ENCODE measurements at regions not wholly inside any gene's neighbourhood (a gene's known extent, or its start where the extent isn't known, plus 50 kb on each side); places are given as distances from the start of the nearest gene placed in this dataset.
"Not testable (repeated sequence)": the region's sequence is repeated elsewhere in the genome, so short reads cannot be mapped to it uniquely, and the experiment has no call there.

DNA sequence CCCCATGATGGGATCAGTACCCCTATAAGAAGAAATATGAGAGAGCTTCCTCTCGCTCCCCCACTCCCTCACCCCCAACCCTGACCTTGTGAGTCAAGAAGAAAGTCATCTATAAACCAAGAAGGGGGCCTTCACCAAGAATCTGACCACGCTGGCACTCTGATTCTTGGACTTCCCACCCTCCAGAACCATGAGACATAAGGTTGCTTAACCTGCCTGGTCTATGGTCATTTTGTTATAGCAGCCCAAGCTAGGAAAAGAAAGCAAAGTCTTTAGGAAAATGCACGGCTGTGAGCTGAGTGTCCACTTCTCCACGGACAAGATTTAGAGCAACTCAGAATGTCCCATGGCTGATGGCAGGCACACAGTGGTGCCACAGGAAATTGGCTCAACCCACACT, 333.5 kb downstream of the SOX9 start:
- no peak overlapping the region for H3K4me3 ChIP-seq
- no peak overlapping the region for H3K27ac ChIP-seq

DNA sequence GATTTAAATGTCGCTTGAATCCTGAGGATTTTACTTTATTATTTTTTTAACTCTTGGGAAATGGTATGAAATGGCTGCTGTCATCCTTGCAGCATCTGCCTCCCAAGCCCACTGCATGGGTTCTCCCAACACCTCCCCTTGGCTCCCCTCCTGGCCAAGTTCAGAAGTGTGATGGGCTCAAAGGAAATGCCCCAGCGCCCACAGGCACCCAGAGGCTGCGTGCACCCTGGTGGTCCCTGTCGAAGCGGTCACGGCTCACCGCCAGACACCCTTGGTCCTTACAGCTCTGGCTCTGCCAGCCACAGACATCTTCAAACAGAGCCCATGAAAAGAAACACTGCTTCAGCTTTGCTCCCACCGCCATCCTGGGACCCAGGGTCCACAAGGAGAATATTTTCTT, 334.7 kb downstream of the SOX9 start:
- H3K4me3 ChIP-seq = no peak overlapping the region
- H3K27ac ChIP-seq = no peak overlapping the region

DNA sequence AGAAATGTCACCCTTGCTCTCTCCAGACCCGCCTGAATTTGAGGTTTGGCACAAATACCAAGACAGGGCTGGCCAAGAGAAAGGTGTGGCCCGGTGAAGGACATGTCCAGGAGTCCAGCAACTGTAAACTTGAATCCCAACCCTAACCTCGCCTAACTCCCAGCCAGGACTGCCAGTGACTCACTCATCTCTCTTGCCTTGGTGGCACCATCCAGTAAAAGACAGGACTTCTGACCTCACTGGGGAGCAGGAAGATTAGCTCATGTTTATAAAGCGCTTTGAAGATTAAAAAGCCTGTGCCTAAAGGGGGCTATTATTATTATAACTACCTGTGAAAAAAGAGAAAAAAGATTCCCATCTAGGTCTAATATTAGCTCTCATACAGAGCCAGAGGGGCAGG, 335.3 kb downstream of the SOX9 start:
- Histone ChIP-seq H3K27ac (no peak overlapping the region), H3K4me3 (no peak overlapping the region)

DNA sequence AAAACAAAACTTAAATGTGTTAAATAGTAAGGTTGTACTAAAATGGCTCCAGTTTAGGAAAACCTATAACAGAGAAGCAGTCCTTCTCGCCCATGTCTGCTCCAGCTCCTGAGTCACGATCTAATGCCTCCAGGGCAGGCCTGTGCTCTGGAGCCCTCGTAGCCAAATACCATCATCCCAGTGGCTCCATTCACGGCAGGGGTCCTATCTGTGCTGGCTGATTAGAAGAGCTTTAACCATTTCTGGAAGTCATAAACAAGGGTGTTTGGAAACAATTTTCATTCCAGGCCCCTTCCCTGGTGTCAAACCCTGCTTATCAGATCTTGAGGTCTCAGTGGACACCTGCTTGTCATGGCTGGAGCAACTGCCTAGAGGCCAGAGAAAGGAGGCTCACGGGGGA, 336.9 kb downstream of the SOX9 start:
- no peak overlapping the region for H3K27ac ChIP-seq
- H3K4me3 ChIP-seq = no peak overlapping the region

DNA sequence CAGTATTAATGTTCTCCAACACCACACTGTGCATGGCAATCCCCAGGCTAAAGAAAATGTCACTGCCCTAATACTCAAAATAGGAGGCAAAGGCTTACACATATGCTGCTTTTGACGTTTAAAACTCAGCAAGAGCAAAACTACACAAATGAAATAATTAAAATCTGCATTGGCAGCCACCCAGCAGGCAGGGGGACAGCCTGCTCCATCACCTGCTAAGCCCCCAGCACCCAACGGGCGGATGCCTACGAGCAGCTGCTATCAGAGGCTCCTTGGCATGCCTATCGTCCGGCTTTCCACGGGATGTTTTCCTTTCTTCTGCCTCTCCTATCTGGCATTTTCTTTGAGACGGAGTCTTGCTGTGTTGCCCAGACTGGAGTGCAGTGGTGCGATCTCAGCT, 337.5 kb downstream of the SOX9 start:
- no peak overlapping the region for H3K27ac ChIP-seq
- H3K4me3 ChIP-seq = no peak overlapping the region

DNA sequence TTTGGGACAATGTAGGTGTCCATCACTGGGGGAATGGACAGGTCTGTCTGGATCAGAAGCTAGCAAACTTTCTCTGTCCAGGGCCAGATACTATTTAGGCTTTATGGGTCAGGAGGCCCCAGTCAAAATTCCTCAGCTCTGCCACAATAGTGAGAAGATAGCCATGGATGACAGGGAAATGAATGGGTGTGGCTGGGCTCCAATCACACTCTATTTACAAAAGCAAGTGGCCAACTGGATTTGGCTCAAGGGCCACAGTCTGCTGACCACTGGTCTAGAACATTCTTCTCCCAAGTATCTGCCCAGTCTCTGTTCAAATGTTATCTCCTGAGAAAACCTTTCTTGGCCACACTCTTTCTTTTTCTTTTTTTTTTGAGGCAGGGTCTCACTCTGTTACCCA, 339.9 kb downstream of the SOX9 start:
- Histone ChIP-seq H3K27ac (no peak overlapping the region), H3K4me3 (no peak overlapping the region)

DNA sequence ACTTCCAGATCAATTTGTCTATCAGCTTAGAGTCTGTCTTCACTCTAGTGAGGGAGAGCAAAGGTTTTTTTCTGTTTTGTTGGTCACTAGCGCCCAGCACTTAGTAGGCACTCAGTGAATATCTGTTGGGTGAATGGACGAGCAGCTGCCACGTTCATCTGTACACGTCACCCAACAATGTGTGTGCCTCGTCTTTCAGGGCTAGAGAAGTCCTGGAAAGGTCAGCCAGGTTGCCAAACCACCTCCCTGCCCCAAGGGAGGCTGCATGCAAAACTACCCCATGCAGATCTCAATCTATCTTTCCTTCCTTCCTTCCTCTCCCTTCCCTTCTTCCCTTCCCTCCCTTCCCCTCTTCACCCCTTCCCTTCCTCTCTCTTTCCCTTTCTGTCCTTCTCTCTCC, 340.9 kb downstream of the SOX9 start:
- H3K27ac ChIP-seq = peak overlapping the region in 1 of 21 experiments; percentile 16

DNA sequence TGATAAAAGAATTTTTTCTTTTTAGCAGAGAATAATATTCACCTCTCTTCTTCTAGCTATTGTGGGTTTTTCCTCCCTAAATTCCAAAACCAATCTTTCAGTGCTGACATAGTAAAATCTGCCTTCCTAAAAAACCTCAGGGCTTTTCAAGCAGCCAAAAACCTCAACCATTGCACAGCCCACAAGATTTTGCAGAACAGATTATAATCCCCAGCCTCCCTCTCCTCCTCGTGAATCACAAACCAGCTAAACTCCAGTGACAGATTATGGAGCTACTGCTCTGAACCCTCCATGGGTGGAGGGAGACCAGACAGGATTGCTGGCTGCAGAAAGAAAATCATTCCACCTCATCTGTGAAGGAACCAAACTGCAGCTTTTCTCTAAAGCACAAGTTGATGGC, 341.6 kb downstream of the SOX9 start:
- Histone ChIP-seq H3K4me3 (no peak overlapping the region), H3K27ac (peak overlapping the region in 1 of 21 experiments; percentile 22)

More for the DNA sequence above, 340.9 kb downstream of the SOX9 start:
- no peak overlapping the region for H3K4me3 ChIP-seq

DNA sequence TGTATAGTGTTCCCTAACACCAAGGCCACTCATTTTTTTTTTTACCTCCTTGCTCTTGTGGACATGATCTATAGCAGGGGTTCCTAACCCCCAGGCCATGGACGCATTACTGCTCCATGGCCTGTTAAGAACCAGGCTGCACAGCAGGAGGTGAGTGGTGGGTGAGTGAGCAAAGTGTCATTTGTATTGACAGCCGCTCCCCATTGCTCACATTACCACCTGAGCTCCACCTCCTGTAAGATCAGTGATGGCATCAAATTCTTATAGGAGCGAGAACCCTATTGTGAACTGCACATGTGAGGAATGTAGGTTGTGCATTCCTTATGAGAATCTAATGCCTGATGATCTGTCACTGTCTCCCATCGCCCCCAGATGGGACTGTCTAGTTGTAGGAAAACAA, 342.0 kb downstream of the SOX9 start:
- Histone ChIP-seq H3K4me3 (no peak overlapping the region), H3K27ac (peak overlapping the region in 1 of 21 experiments; percentile 22)

DNA sequence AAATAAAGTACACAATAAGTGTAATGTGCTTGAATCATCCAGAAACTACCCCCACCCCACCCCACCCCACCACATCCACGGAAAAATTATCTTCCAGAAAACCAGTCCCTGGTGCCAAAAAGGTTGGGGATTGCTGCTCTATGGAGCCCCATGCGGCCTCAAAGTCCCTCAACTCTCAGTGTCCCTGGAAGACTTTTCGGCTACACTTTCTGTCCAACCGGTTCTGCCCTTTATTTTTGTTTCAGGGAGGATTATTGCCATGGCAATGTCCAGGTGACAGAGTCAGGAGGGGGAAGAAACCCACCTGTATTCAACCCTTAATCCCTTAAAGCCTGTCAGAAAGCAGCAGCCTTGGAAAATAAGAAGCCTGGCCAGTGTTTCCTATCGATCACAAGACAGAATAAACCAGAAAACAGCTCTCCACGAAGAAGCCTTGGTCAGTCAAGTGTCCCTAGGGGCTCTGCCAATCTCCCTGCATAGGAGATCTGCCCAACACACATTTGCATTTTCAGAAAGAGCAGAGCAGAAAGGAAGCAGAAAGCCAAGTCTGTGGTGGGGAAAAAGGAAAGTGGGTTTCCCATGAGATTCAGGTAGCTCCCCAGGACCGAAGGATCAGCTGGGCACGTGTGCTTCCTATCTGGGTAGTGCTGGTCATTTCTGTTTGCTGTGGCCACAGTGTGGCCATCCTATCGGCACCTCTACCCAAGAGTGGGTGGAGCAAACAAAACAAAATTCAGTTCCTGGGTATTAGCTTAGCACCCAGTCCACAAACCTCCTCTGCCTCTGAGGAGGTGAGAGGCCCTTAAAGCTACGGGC, 342.7 kb downstream of the SOX9 start:
- Histone ChIP-seq H3K27ac (peak overlapping the region in 2 of 21 experiments; percentile 5 to 17), H3K4me3 (no peak overlapping the region)

DNA sequence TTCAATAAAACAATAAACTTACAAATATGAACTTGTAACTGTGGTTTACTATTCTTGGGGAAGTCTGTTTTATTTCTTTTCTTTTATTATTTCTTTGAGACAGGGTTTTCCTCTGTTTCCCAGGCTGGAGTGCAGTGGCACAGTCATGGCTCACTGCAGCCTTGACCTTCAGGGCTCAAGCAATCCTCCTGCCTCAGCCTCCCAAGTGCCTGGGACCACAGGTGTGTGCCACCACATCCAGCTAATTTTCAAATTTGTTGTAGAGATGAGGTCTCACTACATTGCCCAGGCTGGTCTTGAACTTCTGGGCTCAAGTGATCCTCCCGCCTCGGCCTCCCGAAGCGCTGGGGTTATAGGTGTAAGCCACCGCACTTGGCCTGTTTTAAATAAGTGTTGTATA, 343.4 kb downstream of the SOX9 start:
- peak overlapping the region in 1 of 21 experiments; percentile 58 for H3K27ac ChIP-seq
- not testable (repeated sequence) for H3K4me3 ChIP-seq

DNA sequence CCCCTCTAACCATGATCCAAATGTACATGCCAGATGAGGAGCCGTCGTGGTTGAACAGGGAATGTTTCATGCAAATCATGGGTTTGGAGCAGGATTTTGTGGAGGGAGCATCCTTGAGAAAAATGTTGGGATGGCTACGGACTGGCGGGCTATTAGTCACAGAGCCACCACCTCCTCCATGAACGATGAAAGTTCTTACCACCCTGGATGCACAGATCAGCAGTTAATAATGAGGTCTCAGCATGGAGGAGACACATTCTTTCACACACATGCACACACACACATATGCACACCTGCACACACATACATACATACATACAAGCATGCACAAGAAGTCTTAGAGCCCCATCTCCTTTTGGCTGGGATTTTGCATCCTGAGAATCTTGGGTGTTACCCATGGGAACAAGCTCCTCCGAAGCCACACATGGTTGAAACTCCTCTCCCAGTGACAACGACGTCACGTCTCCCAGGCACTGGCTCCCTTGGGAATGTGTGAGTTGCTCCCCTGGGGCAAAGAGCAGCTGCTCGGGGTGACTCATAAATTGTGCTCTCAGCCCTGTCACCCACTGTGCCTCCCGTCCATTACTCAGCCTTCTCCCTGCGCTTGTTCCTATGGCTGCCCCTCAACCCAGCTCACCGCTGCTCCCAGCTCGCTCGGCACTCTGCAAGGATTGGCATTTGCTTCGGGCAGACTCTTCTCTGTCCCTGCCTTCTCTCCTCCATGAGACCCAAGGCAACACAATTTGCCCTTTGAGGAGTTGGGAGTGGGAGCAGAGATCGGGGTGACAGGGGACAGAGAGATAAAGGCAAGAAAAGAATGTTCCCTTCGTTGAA, 344.6 kb downstream of the SOX9 start:
- Histone ChIP-seq H3K4me3 (no peak overlapping the region), H3K27ac (peak overlapping the region in 8 of 21 experiments; percentile 3 to 64 (median 25))

DNA sequence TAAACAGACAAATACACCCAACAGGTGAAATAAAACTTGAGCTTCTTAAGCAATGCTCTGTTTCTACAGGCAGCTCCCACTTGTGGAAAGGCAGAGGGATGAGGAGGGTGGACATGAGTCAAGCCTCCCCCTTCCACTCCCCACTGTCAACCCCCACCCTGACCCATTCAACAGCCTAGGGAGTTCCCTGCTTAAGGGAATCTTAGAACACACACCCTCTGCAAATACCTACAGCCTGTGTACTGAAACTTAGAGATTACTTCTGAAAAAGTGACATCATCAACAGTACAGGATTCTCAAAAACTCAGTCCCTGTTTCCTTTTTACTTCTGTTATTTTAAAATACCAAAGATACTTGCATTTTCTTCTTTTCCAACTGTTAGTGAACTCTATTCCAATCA, 345.4 kb downstream of the SOX9 start:
- no peak overlapping the region for H3K4me3 ChIP-seq
- peak overlapping the region in 5 of 21 experiments; percentile 3 to 52 (median 8) for H3K27ac ChIP-seq

DNA sequence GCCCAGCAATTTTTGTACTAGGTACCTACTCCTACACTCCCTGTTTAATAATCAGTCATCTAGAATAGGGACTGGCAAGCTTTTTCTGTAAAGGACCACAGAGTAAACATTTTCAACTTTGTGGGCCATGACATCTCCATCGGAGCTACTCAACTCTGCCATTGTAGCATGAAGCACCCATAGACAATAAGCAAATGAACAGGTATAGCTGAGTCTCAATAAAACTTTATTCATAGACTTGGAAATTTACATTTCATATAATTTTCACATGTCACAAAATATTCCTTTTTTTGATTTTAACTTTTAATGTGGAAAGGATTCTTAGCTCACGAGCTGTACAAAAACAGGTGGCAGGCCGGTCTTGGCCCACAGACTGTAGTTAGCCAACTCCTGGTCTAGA, 345.8 kb downstream of the SOX9 start:
- H3K4me3 ChIP-seq = no peak overlapping the region
- H3K27ac ChIP-seq = peak overlapping the region in 1 of 21 experiments; percentile 3

DNA sequence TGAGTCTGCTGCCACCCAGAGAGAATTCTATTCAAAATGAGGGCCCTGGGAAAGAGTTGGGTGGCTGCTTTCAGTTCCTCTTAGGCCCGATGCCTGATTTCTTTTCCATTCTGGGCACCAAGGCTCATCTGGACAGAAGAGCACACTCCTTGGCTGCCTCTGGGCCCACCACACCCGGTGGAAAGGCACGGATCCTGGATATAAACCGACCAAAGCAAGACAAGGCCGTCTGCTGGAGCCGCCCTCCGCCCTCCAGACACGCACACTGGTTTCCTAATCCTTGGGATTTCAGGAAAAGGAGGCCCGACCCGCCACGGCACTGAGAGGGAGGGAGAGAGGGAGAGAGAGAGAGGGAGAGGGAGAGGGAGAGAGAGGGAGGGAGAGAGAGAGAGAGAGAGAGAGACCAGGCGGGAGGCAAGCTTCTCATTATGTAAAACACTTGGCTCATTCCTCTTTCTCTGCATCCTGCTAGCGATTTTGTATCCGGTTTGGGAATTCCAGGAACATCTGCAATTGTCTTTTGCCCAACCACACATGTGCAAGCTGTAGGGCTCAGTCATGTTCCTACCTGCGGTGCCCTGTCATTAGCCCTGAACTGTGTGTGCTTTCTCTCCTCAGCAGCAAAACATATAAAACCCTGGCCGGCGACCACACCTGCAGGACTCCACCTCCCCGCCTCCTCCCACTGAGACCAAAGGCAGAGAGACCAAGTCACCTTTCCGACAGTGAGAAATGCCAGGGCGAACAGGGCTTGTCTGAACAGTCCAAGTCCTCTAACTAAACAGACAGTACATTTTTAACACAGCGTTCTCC, 347.2 kb downstream of the SOX9 start:
- Histone ChIP-seq H3K27ac (peak overlapping the region in 13 of 21 experiments; percentile 28 to 83 (median 65)), H3K4me3 (no peak overlapping the region)

DNA sequence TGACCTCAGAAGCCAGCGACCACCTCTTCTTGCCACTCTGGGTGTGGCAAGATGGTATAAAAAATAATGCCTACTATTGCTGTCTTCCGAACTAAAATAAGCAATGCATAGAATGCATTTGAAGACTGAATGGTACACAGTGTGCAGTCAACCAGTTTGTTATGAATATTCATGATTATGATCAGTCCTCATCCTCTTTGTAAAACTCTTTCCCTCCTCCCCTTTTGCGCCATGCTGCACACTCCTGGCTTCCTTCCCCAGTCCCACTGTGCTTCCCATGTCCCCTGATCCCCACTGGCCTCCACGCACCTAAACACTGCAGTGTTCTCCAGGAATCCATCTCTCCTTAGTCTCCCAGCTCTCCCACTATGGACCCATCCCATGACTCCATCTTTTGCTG, 348.0 kb downstream of the SOX9 start:
- H3K27ac ChIP-seq = peak overlapping the region in 9 of 21 experiments; percentile 4 to 66 (median 37)
- no peak overlapping the region for H3K4me3 ChIP-seq

DNA sequence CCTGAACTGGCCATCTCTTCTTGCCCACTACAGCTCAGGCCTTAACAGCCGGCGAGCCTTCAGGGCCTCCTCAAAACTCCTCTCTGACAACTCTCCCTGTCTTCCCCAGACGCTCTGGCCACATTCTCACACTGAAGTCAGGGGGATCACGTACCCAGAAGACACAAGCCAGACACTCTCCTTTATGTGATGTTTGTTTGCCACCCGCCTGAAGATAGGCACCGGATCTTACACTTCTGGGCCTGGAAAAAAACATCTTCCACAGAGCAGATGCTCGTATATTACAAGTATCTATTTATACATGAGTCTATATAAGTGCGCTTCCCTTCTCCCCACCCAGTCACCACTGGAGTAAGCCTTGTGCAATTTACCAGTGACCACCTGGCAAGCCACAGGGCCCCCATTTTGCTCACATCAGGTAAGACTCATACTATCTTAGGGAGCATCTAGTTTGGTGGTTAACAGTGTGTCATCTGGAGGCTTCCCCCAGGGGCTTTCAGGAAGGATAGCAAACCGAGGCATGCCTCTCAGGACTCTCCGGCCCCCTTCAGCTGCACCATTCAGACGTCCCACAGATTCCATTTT, 349.4 kb downstream of the SOX9 start:
- Histone ChIP-seq H3K4me3 (no peak overlapping the region), H3K27ac (peak overlapping the region in 1 of 21 experiments; percentile 34)

DNA sequence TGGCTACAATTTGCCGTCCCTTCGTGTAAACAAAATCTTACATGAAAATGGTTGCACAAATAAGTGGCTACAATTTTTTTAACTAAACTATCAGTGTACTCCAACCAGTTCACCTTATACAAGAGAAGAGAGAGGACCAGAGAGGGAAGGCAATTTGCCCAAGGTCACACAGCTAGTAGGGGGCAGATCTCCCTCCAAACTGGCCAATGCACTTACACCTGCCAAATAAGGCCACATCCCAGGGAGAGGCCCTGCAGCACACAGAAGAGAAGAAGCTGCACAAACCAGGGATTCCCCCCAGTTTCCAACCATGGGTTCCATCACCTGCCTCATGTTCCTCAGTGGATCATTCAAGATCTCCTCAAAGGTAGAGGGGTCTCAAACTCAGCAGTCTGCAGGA, 349.9 kb downstream of the SOX9 start:
- H3K27ac ChIP-seq = no peak overlapping the region

DNA sequence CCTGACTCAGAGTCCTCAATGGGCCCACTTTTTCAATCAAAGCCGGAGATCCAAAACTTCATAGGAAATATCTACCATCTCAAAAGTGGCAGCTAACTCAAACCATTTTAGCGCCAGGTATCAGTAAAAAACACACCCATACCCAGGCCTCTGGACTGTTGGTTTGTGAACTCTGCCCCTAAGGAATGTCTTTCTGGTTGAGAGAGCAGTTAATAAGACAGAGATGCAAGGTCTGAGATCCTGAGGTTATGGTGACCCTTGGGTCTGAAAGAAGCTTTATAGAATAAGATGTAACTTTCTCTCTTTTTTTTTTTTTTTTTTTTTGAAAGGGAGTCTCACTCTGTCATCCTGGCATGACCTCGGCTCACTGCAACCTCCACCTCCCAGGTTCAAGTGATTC, 350.5 kb downstream of the SOX9 start:
- Histone ChIP-seq H3K27ac (no peak overlapping the region), H3K4me3 (no peak overlapping the region)

More for the DNA sequence above, 349.9 kb downstream of the SOX9 start:
- no peak overlapping the region for H3K4me3 ChIP-seq

DNA sequence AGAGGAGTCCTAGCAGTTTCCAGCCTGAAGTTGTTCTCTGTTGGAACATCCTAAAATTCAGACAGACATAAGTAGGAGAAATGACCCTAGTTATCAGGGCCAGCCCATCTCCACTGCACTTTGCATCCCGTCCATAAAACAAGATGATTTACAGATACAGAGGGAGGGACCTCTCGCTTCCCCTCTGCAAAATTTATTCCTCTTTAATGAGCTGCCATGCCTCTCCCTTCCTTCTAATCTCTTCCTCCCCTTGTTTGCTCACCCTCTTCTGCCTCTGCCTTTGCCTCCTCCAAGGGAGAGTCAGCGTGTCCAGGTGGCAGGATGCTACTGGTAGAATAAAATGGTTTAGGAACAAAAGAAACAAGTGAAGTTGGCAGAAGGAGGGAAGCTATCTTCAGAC, 351.3 kb downstream of the SOX9 start:
- no peak overlapping the region for H3K4me3 ChIP-seq
- H3K27ac ChIP-seq = no peak overlapping the region
